GM12864 (cell line): ENCODE measurements at regions not wholly inside any gene's neighbourhood (a gene's known extent, or its start where the extent isn't known, plus 50 kb on each side); places are given as distances from the start of the nearest gene placed in this dataset.

Experiments used
- DNase-seq: peaks from one replicate; pipeline ENCODE4 v3.0.0-alpha.2; 2011; ENCODE audit warnings: low read depth
- H3K4me3 ChIP-seq: 2 replicates; pipeline ENCODE4 v1.5.1; 2011; ENCODE audit warnings: mild to moderate bottlenecking, low read depth, low read length, control low read depth
- CTCF ChIP-seq: IDR thresholded peaks from 2 replicates; pipeline ENCODE4 v1.5.1; 2011; ENCODE audit warnings: low read depth, mild to moderate bottlenecking, moderate library complexity, low read length, control low read depth, inconsistent platforms; ENCODE audit errors: missing control alignments

DNA sequence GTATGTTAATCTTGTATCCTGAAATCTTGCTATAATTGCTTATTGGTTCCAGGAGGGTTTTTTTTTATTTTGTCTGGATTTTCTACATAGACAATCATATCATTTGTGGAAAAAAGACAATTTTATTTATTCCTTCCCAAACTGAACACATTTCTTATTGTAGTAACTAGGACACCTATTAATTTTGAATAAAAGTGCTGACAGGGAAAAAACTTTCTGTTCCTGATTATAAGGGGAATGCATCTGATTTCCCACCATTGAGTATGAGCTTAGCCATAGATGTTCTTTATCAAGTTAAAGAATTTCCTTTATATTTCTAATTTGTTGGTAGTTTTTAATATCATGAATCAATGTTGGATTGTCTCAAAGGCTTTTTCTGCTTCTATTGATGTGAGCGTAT, 460.7 kb upstream of the CNTN3 start:
- no peak for TF ChIP-seq CTCF
- no peak for DNase-seq
- no peak overlapping the region for H3K4me3 ChIP-seq

GRCh38 chr3:75076481-75076880, 462.0 kb upstream of the CNTN3 start:
- no peak for TF ChIP-seq CTCF
- H3K4me3 ChIP-seq: no peak overlapping the region
- DNase-seq: no peak

DNA sequence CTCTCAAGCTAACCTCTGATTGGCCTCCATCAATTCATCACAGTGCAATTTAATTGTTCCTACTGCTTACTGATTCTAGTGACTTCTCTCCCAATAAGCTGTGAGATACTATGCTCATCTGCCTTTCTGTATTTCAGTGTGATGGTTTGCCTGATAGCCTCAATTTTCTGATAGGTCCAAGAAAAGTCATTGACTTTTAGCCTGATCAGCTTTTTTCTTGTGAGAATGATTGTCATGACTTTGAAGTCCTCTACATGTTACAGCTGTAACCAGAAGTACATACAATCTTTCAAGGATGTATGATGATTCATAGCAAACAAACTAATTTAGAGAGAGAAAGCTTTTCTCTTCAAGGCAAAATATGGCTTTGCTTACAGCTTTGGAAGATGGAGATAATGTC, 463.8 kb upstream of the CNTN3 start:
- no peak for DNase-seq
- TF ChIP-seq CTCF: no peak
- no peak overlapping the region for H3K4me3 ChIP-seq

DNA sequence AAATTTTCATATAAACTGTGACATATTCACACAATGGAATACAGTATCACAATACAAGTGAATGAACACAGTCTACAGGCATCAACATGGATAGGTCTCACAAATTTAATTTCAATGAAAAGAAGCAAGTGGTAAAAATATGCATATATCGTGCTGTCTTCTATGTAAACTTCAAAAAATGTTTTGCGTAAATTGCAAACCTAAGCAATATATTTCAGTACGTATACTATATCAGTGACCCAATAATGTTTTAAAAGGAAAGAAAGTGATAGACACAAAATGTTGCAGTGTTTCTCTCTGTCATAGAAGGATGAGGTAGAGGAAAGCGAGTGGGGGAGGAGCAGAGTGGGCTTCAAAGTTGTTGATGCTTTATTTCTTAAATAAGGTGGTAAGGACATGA, 468.4 kb upstream of the CNTN3 start:
- TF ChIP-seq CTCF: no peak
- no peak overlapping the region for H3K4me3 ChIP-seq
- DNase-seq: no peak

GRCh38 chr3:75089841-75090240, 475.4 kb upstream of the CNTN3 start:
- no peak for TF ChIP-seq CTCF

DNA sequence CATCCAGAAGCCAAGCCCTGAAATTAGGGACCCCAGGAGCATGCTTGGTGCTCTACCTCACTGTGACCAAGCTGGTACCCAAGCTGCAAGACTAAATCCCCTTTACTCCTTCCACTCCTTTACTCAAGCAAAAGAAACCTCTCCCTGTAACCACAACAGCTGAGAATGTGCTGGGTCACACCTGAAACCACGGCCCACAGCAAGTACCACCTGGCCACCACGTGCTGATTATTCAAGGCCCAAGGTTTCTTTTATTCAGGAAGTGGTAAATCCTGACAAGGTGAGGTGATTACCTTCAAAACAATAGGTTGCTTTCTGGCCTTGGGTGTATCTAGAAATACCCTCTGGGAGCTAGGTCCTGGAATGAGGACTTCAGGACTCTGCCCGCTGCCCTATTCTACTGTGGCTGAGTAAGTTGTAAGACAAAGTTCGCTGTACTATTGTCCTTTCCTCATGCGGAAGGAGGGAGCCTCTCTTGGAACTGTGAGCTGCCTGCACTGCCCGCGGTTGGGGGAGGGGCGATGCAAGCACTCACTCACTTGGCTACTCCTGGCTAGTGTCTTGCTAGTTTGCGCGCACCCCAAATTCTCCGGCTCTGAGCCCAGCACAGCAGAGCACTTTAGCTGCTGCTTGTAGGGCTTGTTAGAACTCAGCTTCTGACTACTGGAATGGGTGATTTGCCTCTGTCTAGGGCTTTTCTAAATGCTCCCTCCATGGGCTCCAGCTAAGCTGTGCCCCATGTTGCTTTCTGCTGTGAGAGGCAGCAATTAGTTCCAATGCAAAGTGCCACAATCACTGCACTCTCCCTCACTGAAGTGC, 487.1 kb upstream of the CNTN3 start:
- TF ChIP-seq CTCF: no peak
- no peak for DNase-seq
- no peak overlapping the region for H3K4me3 ChIP-seq

More at GRCh38 chr3:75089841-75090240, 475.4 kb upstream of the CNTN3 start:
- no peak overlapping the region for H3K4me3 ChIP-seq
- DNase-seq: no peak

DNA sequence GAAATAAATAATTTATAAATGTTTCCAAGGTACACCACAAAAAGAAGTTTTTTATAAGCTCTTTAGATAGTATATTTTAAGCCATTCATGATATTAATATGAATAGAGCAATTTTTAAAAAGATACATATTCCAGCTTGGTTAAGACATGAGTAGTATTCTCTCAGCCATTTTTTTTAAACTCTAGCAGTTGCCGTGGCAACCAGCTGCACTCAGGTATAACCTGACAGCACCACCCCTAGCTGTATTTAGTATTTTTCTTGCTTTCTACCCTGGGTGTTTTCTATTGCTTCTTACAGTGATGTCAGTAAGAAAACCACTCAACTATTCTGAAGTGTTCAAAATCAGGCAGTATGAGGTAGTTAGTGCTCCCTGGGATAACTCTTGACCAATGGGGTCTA, 496.3 kb upstream of the CNTN3 start:
- DNase-seq: no peak
- no peak for TF ChIP-seq CTCF
- H3K4me3 ChIP-seq: no peak overlapping the region
